ENCODE measurements at regions not wholly inside any gene's neighbourhood (a gene's known extent, or its start where the extent isn't known, plus 50 kb on each side); places are given as distances from the start of the nearest gene placed in this dataset.

GRCh38 chr20:19121463-19121862 is 91.0 kb upstream of the SLC24A3 start:
- DNase-seq (ENCODE audit: low spot score) (no peak), ATAC-seq (no peak)
- Mint-ChIP-seq H3K4me3 (no peak overlapping the region), H3K36me3 (no peaks in the 10 kb centered on the region), H3K4me1 (no peaks in the 10 kb centered on the region), H3K9me3 (peaks cover 7% of the 10 kb centered on the region; the same call in 1 of the 2 replicates), H3K27me3 (ENCODE audit: low read depth) (no peaks in the 10 kb centered on the region; the same call in 1 of the 2 replicates), H3K27ac (no peak overlapping the region)
- TF ChIP-seq PRDM15 (CRISPR knock-in tag; IDR thresholded peaks at IDR 0.05) (no peak), HMGA2 (CRISPR knock-in tag; IDR thresholded peaks at IDR 0.05) (no peak), CREB1 (CRISPR knock-in tag; IDR thresholded peaks at IDR 0.05) (no peak), ZSCAN18 (CRISPR knock-in tag; IDR thresholded peaks at IDR 0.05) (no peak), JUN (CRISPR knock-in tag; IDR thresholded peaks at IDR 0.05) (no peak), ATF1 (CRISPR knock-in tag; IDR thresholded peaks at IDR 0.05) (no peak), NFE2L1 (CRISPR knock-in tag; IDR thresholded peaks at IDR 0.05) (no peak), ETV6 (CRISPR knock-in tag; IDR thresholded peaks at IDR 0.05) (no peak), SMAD4 (CRISPR knock-in tag; IDR thresholded peaks at IDR 0.05) (no peak), IRF2 (CRISPR knock-in tag; IDR thresholded peaks at IDR 0.05; ENCODE audit: borderline replicate concordance, low read depth) (no peak), ATF3 (CRISPR knock-in tag; conservative IDR thresholded peaks at IDR 0.05) (no peak)
- ChIA-PET POLR2A (no interaction called here), CTCF (no interaction called here)

- Mint-ChIP-seq H3K4me3 (no peak overlapping the region), H3K4me1 (no peaks in the 10 kb centered on the region), H3K36me3 (no peaks in the 10 kb centered on the region), H3K27ac (no peak overlapping the region), H3K9me3 (peaks cover 7% of the 10 kb centered on the region; the same call in 1 of the 2 replicates), H3K27me3 (ENCODE audit: low read depth) (no peaks in the 10 kb centered on the region; the same call in 1 of the 2 replicates)
- DNase-seq (ENCODE audit: low spot score) (no peak), ATAC-seq (no peak)
- no peak for TF ChIP-seq SOX15 (CRISPR knock-in tag; IDR thresholded peaks at IDR 0.05)
- no peak for TF ChIP-seq USF2 (CRISPR knock-in tag; IDR thresholded peaks at IDR 0.05)
- no peak for TF ChIP-seq TEAD4 (CRISPR knock-in tag; IDR thresholded peaks at IDR 0.05)
- TF ChIP-seq NFATC4 (CRISPR knock-in tag; IDR thresholded peaks at IDR 0.05), result no peak
- TF ChIP-seq FOXJ3 (CRISPR knock-in tag; IDR thresholded peaks at IDR 0.05; ENCODE audit: borderline replicate concordance), result no peak
- no peak for TF ChIP-seq ZSCAN18 (CRISPR knock-in tag; IDR thresholded peaks at IDR 0.05)
- TF ChIP-seq ZNF232 (CRISPR knock-in tag; IDR thresholded peaks at IDR 0.05), result no peak
- TF ChIP-seq E2F5 (CRISPR knock-in tag; IDR thresholded peaks at IDR 0.05), result no peak
- TF ChIP-seq CREB1 (CRISPR knock-in tag; IDR thresholded peaks at IDR 0.05), result no peak
- TF ChIP-seq HMGA2 (CRISPR knock-in tag; IDR thresholded peaks at IDR 0.05), result no peak
- TF ChIP-seq E2F4 (CRISPR knock-in tag; IDR thresholded peaks at IDR 0.05; ENCODE audit: borderline replicate concordance, low read depth), result no peak
- no peak for TF ChIP-seq OVOL2 (CRISPR knock-in tag; IDR thresholded peaks at IDR 0.05; ENCODE audit: borderline replicate concordance)
- no peak for TF ChIP-seq RORB (CRISPR knock-in tag; IDR thresholded peaks at IDR 0.05)
- no peak for TF ChIP-seq FOXP1 (CRISPR knock-in tag; IDR thresholded peaks at IDR 0.05; ENCODE audit: borderline replicate concordance)
- no peak for TF ChIP-seq NR2C2 (CRISPR knock-in tag; IDR thresholded peaks at IDR 0.05)
- no peak for TF ChIP-seq ATF1 (CRISPR knock-in tag; IDR thresholded peaks at IDR 0.05)
- no peak for TF ChIP-seq ZNF396 (CRISPR knock-in tag; IDR thresholded peaks at IDR 0.05; ENCODE audit: borderline replicate concordance)
- TF ChIP-seq ZNF423 (CRISPR knock-in tag; IDR thresholded peaks at IDR 0.05), result no peak
- no peak for TF ChIP-seq NFYB (CRISPR knock-in tag; conservative IDR thresholded peaks at IDR 0.05; ENCODE audit: low read depth)
- no peak for TF ChIP-seq ETV6 (CRISPR knock-in tag; IDR thresholded peaks at IDR 0.05)
- ChIA-PET POLR2A (no interaction called here), CTCF (no interaction called here)
These were observed 90.5 kb upstream of the SLC24A3 start for GRCh38 chr20:19121916-19122315.

Measured in WTC11 (cell line).